Mesodermal cell (in vitro differentiated cells): ENCODE measurements at regions not wholly inside any gene's neighbourhood (a gene's known extent, or its start where the extent isn't known, plus 50 kb on each side); places are given as distances from the start of the nearest gene placed in this dataset.
"Not testable (repeated sequence)": the region's sequence is repeated elsewhere in the genome, so short reads cannot be mapped to it uniquely, and the experiment has no call there.

ENCODE experiments used
- H3K27ac ChIP-seq: 2 replicates; pipeline ENCODE4 v1.7.0; 2013; ENCODE audit warnings: mild to moderate bottlenecking, low read depth, low read length, moderate library complexity; ENCODE audit not compliant: severe bottlenecking
- H3K36me3 ChIP-seq: 2 replicates; pipeline ENCODE4 v1.7.1; 2013; ENCODE audit warnings: mild to moderate bottlenecking, low read length, moderate library complexity; ENCODE audit not compliant: control insufficient read depth, insufficient read depth
- H3K4me1 ChIP-seq: one replicate; pipeline ENCODE4 v1.7.1; 2013; ENCODE audit warnings: mild to moderate bottlenecking, low read length; ENCODE audit not compliant: insufficient read depth, control insufficient read depth, poor library complexity, severe bottlenecking
- H3K4me3 ChIP-seq: 2 replicates; pipeline ENCODE4 v1.7.0; 2013; ENCODE audit warnings: low read length, control low read depth, mild to moderate bottlenecking; ENCODE audit not compliant: insufficient read depth, poor library complexity, severe bottlenecking; ENCODE audit errors: extremely low read depth
- H3K9me3 ChIP-seq: 2 replicates; pipeline ENCODE4 v1.7.1; 2013; ENCODE audit warnings: mild to moderate bottlenecking, low read length, moderate library complexity; ENCODE audit not compliant: control insufficient read depth
- WGBS, 2 experiments: methylation state at CpG; one replicate each; pipeline ENCODE4 v1.1.5; 2013; ENCODE audit warnings: missing lambda C conversion rate in 2 of 2; ENCODE audit not compliant: insufficient coverage in 2 of 2; 5-methylcytosine and 5-hydroxymethylcytosine counted together

- H3K27ac ChIP-seq, H3K9me3 ChIP-seq, H3K36me3 ChIP-seq, H3K4me1 ChIP-seq, H3K4me3 ChIP-seq: not testable (repeated sequence)
- 78 to 86% methylated on average over 10 to 12 of the region's 14 CpGs for WGBS, 2 experiments
These were observed 71.9 kb upstream of the NBPF3 start for GRCh38 chr1:21367973-21368514.

DNA sequence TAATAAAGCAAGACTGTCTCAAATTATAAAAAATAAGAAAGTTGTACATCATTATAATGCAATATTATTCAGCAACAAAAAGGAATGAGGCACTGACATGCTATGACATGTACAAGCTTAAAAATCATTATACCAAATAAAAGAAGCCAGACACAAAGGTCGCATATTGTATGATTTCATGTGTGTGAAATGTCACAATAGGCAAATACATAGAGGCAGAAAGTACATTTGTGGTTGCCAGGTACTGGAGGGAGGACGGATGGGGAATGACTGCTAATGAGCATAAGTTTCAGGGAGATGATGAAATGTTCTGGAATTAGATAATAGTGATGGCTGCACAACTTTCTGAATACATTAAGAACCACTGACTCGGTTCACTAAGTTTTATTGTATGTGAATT lies 73.6 kb upstream of the NBPF3 start:
- H3K4me3 ChIP-seq, result no peak overlapping the region
- no peaks in the 10 kb centered on the region for H3K4me1 ChIP-seq
- 80 to 95% methylated on average over 2 to 3 of the region's 3 CpGs for WGBS, 2 experiments
- H3K36me3 ChIP-seq, result no peaks in the 10 kb centered on the region
- H3K27ac ChIP-seq, result no peak overlapping the region
- no peaks in the 10 kb centered on the region for H3K9me3 ChIP-seq

DNA sequence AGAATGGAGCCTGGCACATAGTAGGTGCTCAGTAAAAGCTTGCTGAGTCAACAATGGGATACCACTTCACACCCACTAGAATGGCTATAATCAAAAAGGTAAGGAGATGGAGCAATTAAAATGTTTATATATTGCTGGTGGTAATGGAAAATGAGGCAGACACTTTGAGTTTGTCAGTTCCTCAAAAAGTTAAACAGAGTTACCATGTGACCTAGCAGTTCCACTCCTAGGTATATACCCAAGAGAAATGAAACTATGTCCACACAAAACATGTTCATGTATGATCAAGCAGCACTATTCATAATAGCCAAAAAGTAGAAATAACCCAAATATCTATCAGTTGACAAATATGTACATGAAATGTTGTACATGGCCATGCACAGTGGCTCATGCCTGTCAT lies 74.8 kb upstream of the ECE1 start:
- H3K4me1 ChIP-seq, result no peaks in the 10 kb centered on the region
- no peak overlapping the region for H3K27ac ChIP-seq
- no peaks in the 10 kb centered on the region for H3K36me3 ChIP-seq
- H3K9me3 ChIP-seq, result no peaks in the 10 kb centered on the region
- H3K4me3 ChIP-seq, result no peak overlapping the region

- Histone ChIP-seq H3K4me3 (no peak overlapping the region), H3K27ac (no peak overlapping the region), H3K9me3 (no peaks in the 10 kb centered on the region), H3K4me1 (no peaks in the 10 kb centered on the region), H3K36me3 (no peaks in the 10 kb centered on the region)
- 94 to 100% methylated on average over 2 of the region's 3 CpGs for WGBS, 2 experiments
These were observed 71.8 kb upstream of the ECE1 start for GRCh38 chr1:21362096-21362495.

- no peak overlapping the region for H3K4me3 ChIP-seq
- WGBS, 2 experiments, result 93 to 98% methylated on average over 3 of the region's 5 CpGs
These were observed 71.2 kb upstream of the ECE1 start for GRCh38 chr1:21361506-21361905.

GRCh38 chr1:21357161-21357560 lies 66.9 kb upstream of the ECE1 start:
- Histone ChIP-seq H3K9me3 (no peaks in the 10 kb centered on the region), H3K4me3 (no peak overlapping the region), H3K4me1 (peaks cover 7% of the 10 kb centered on the region), H3K36me3 (no peaks in the 10 kb centered on the region), H3K27ac (no peak overlapping the region)
- 85 to 94% methylated on average over 2 to 5 of the region's 5 CpGs for WGBS, 2 experiments

More at GRCh38 chr1:21361506-21361905, 71.2 kb upstream of the ECE1 start:
- H3K36me3 ChIP-seq, result no peaks in the 10 kb centered on the region
- H3K27ac ChIP-seq, result no peak overlapping the region
- H3K9me3 ChIP-seq, result no peaks in the 10 kb centered on the region
- H3K4me1 ChIP-seq, result no peaks in the 10 kb centered on the region

DNA sequence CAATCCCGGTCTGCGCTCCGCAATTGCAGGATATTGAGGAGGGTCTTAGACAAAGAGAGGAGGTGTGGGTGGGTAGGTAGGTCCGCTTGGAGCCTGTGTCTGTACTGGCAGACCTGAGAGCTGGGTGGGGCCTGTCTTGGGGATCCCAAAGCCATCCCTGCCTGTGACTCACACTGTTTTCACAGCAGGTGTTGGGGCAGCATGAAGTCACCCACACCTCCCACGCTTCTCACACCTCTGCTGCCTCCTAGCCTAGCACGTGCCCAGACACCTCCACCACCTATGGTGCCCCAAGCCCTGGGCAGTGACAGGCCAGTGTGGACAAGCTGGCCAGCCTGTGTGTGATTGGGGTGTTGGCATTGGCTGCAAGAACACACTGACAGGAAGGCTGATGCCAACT lies 65.7 kb upstream of the ECE1 start:
- H3K4me3 ChIP-seq, result no peak overlapping the region
- WGBS, 2 experiments, result 94 to 97% methylated on average over 3 to 4 of the region's 6 CpGs
- H3K4me1 ChIP-seq, result peaks cover 7% of the 10 kb centered on the region
- H3K9me3 ChIP-seq, result no peaks in the 10 kb centered on the region
- no peak overlapping the region for H3K27ac ChIP-seq
- H3K36me3 ChIP-seq, result no peaks in the 10 kb centered on the region

DNA sequence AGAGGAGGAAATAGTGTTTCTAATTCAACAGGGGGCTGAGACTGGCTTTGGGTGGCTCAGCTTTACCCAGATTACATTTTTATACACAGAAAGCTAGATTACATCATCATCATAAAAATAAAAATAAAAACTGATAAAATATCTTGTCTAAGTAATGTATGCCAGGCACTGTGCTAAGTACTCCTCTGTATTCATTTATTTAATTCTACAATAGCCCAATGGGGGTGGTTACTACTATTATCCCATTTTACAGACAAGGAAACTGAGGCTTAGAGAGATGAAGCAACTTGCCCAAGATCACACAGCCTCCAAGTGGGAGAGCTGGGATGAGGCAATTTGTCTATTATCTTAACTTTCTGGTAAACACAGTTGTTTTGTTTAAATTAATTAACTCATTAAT lies 62.3 kb upstream of the ECE1 start:
- no peaks in the 10 kb centered on the region for H3K9me3 ChIP-seq
- H3K4me3 ChIP-seq, result no peak overlapping the region
- H3K27ac ChIP-seq, result no peak overlapping the region
- no peaks in the 10 kb centered on the region for H3K36me3 ChIP-seq
- peaks cover 17% of the 10 kb centered on the region for H3K4me1 ChIP-seq

DNA sequence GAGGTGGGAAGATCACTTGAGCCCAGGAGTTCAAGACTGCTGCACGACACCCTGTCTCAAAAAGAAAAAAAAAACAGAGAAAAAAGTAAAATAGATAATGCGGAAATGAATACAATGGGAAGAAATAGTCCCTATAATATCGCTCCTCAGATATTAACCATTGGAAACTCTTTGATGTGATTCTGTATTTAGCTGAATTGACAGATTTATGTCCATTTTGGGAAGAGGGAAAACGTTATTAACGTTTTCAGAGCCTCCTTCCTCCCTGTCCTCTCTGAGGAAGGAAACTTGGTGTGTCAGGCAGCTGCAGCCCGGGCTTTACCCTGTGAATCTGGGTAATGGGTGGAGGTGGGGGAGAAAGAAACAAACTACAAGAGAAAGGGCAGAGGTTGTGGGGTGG lies 61.6 kb upstream of the ECE1 start:
- Histone ChIP-seq H3K27ac (no peak overlapping the region), H3K9me3 (no peaks in the 10 kb centered on the region), H3K36me3 (no peaks in the 10 kb centered on the region), H3K4me3 (no peak overlapping the region), H3K4me1 (peaks cover 24% of the 10 kb centered on the region)
- 80% methylated on average over 4 of the region's 6 CpGs; no CpG with 5 or more reads in 1 of the 2 experiments for WGBS, 2 experiments

- Histone ChIP-seq H3K36me3 (no peaks in the 10 kb centered on the region), H3K27ac (peak overlapping the region; percentile 44), H3K4me1 (peaks cover 30% of the 10 kb centered on the region), H3K4me3 (no peak overlapping the region), H3K9me3 (no peaks in the 10 kb centered on the region)
- 79 to 89% methylated on average over 8 to 10 of the region's 11 CpGs for WGBS, 2 experiments
These were observed 60.1 kb upstream of the ECE1 start for GRCh38 chr1:21350202-21350885.

DNA sequence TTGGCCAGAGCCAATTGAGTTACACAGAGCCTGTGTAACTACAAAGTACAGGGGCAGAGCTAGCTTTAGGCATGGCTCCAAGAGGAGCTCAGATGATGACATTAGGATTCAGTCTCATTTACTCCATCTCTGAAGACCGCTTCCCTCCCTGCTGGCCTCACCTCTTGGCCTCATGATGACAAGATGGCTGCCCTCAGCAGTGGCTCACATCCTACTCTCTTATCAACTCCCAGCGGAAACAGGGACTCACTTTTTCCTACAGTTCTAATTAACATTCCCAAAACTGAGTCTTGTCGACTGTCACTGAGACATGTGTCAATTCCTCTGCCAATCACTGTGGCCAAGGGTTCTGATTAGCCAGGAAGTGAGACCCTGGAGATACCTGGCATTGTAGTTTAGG lies 59.4 kb upstream of the ECE1 start:
- Histone ChIP-seq H3K9me3 (no peaks in the 10 kb centered on the region), H3K27ac (peak overlapping the region; percentile 44)

More for the DNA sequence above, 59.4 kb upstream of the ECE1 start:
- Histone ChIP-seq H3K4me1 (peaks cover 30% of the 10 kb centered on the region), H3K4me3 (no peak overlapping the region), H3K36me3 (no peaks in the 10 kb centered on the region)
- WGBS, 2 experiments, result 88 to 100% methylated on average over 1 to 2 of the region's 3 CpGs
